HUES48 (cell line): ENCODE measurements at regions not wholly inside any gene's neighbourhood (a gene's known extent, or its start where the extent isn't known, plus 50 kb on each side); places are given as distances from the start of the nearest gene placed in this dataset.

ENCODE experiments used
- H3K27ac ChIP-seq: one replicate; pipeline ENCODE4 v1.7.0; 2013; ENCODE audit warnings: low read depth, low read length, inconsistent platforms
- H3K27me3 ChIP-seq: 2 replicates; pipeline ENCODE4 v1.6.1; 2013; ENCODE audit warnings: mild to moderate bottlenecking, low read length; ENCODE audit not compliant: control insufficient read depth, insufficient read depth
- H3K36me3 ChIP-seq: 2 replicates; pipeline ENCODE4 v1.6.1; 2013; ENCODE audit warnings: low read length; ENCODE audit not compliant: control insufficient read depth, insufficient read depth
- H3K4me1 ChIP-seq: 2 replicates; pipeline ENCODE4 v1.6.1; 2013; ENCODE audit warnings: mild to moderate bottlenecking, low read length; ENCODE audit not compliant: control insufficient read depth, insufficient read depth
- H3K4me3 ChIP-seq: 2 replicates; pipeline ENCODE4 v1.5.1; 2013; ENCODE audit warnings: mild to moderate bottlenecking, low read depth, low read length
- H3K9ac ChIP-seq: 2 replicates; pipeline ENCODE4 v1.6.1; 2013; ENCODE audit warnings: mild to moderate bottlenecking, low read depth, low read length, moderate library complexity
- H3K9me3 ChIP-seq: 2 replicates; pipeline ENCODE4 v1.6.1; 2013; ENCODE audit warnings: low read length; ENCODE audit not compliant: control insufficient read depth, insufficient read depth

- no peak overlapping the region for H3K4me3 ChIP-seq
- no peaks in the 10 kb centered on the region for H3K9me3 ChIP-seq
- no peak overlapping the region for H3K27ac ChIP-seq
- H3K36me3 ChIP-seq: no peaks in the 10 kb centered on the region
- no peaks in the 10 kb centered on the region for H3K27me3 ChIP-seq
- no peaks in the 10 kb centered on the region for H3K4me1 ChIP-seq
- no peak overlapping the region for H3K9ac ChIP-seq
Observed at GRCh38 chr20:40591119-40591518, 97.9 kb downstream of the MAFB start.

DNA sequence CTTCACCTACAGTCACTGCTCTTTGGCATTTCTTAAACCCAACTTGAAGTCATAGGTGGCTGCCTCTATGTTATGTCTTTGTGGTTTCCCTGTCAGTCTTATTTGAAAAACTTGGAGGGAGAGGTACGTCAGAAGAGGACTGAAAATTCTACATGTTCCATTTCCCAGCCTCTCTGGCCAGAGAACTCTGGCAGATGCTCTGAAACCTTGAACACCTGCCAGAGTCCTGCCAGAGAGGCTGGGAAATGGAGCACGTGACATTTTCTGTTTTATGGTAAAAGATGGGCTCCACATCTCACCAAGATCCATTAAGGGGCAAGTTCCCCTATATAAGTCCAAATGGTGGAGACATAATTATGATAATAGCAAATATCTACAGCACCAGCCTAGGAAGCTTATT is 99.5 kb downstream of the MAFB start:
- no peak overlapping the region for H3K4me3 ChIP-seq
- H3K27ac ChIP-seq: no peak overlapping the region
- no peaks in the 10 kb centered on the region for H3K36me3 ChIP-seq
- no peaks in the 10 kb centered on the region for H3K4me1 ChIP-seq
- no peaks in the 10 kb centered on the region for H3K27me3 ChIP-seq
- no peaks in the 10 kb centered on the region for H3K9me3 ChIP-seq
- no peak overlapping the region for H3K9ac ChIP-seq

- H3K9ac ChIP-seq: no peak overlapping the region
- H3K36me3 ChIP-seq: no peaks in the 10 kb centered on the region
- H3K4me1 ChIP-seq: no peaks in the 10 kb centered on the region
- H3K4me3 ChIP-seq: no peak overlapping the region
- H3K27me3 ChIP-seq: no peaks in the 10 kb centered on the region
- H3K27ac ChIP-seq: no peak overlapping the region
- no peaks in the 10 kb centered on the region for H3K9me3 ChIP-seq
Observed at GRCh38 chr20:40588891-40589290, 100.1 kb downstream of the MAFB start.

- Histone ChIP-seq H3K27ac (no peak overlapping the region), H3K9me3 (no peaks in the 10 kb centered on the region)
Observed at GRCh38 chr20:40587038-40587437, 102.0 kb downstream of the MAFB start.

DNA sequence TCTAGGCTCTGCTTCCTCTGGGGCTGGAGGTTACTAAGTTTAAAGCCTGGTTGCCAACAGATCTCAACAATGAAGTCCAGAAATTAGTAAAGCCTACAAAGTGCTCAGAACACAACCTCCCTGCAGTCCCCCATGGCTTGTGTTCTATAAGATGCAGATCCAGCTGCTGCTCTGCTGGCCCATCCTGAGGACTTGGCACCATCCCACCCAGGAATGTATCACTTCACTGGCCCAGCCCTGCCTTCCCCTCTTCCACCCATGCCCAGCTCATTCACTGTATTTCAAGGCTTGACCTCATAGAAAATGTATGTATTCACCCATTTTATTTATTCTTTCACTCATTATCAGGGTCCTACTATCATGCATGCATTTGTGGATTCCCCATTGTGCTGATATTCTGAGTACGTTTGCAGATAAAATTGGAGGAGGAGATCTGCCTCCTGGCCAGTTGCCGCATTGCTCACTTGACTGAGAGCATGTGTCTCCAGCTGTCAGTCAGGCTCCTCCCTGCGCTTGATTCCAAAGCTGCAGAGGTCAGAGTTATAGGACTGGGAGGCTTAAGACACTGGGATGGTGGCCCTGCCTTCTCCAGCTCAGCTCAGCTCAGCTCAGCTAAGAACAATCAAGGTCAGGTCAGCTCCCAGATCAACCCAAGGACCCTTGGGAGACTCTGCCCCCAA is 104.8 kb downstream of the MAFB start:
- Histone ChIP-seq H3K4me1 (no peaks in the 10 kb centered on the region), H3K9me3 (no peaks in the 10 kb centered on the region), H3K4me3 (no peak overlapping the region), H3K27ac (no peak overlapping the region), H3K27me3 (no peaks in the 10 kb centered on the region), H3K9ac (no peak overlapping the region), H3K36me3 (no peaks in the 10 kb centered on the region)

More at GRCh38 chr20:40587038-40587437, 102.0 kb downstream of the MAFB start:
- Histone ChIP-seq H3K4me1 (no peaks in the 10 kb centered on the region), H3K9ac (no peak overlapping the region), H3K27me3 (no peaks in the 10 kb centered on the region), H3K4me3 (no peak overlapping the region), H3K36me3 (no peaks in the 10 kb centered on the region)

GRCh38 chr20:40583636-40584035 is 105.4 kb downstream of the MAFB start:
- no peaks in the 10 kb centered on the region for H3K27me3 ChIP-seq
- no peak overlapping the region for H3K4me3 ChIP-seq
- H3K9ac ChIP-seq: no peak overlapping the region
- H3K4me1 ChIP-seq: no peaks in the 10 kb centered on the region
- H3K9me3 ChIP-seq: no peaks in the 10 kb centered on the region
- no peak overlapping the region for H3K27ac ChIP-seq
- H3K36me3 ChIP-seq: no peaks in the 10 kb centered on the region

DNA sequence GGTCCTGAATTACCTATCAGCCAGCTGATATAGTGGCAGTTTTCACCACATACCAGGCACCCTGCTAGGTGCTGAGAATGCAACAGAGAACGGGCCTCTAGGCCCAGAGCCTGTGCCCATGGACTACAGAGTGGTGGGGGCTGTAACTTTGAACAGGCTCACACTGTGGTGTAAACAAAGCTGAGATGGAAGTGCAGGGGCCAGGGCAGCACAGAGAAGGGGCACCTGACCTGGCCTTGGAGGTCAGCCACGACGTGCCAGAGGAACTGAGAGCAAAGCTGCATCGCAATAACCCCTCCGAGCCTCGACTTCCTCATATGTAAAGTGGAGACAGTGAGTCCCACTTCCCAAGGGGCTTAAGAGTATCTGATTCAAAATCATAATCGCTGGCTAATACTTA is 105.8 kb downstream of the MAFB start:
- no peak overlapping the region for H3K27ac ChIP-seq
- no peak overlapping the region for H3K9ac ChIP-seq
- H3K36me3 ChIP-seq: no peaks in the 10 kb centered on the region
- H3K4me3 ChIP-seq: no peak overlapping the region
- no peaks in the 10 kb centered on the region for H3K27me3 ChIP-seq
- H3K4me1 ChIP-seq: no peaks in the 10 kb centered on the region
- no peaks in the 10 kb centered on the region for H3K9me3 ChIP-seq

DNA sequence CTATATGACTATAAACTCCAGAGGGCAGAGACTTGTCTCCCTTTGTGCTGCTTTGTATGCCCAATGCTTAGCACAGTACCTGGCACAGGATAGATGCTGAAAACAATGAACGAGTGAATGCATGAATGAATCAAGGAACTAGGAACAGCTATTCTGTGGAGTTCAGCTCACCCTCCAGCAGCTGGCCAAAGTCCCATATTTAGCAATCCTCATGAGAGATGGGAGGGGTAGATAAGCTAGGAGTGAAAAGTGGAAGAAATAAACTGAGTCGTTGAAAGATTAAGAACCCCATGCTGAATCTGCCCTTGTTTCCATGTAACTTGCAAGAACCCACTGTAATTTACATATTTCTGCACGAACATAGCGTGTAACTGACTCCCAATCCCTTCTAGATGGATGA is 106.5 kb downstream of the MAFB start:
- H3K36me3 ChIP-seq: no peaks in the 10 kb centered on the region
- H3K4me3 ChIP-seq: no peak overlapping the region
- H3K27me3 ChIP-seq: no peaks in the 10 kb centered on the region
- no peak overlapping the region for H3K27ac ChIP-seq
- no peak overlapping the region for H3K9ac ChIP-seq
- H3K4me1 ChIP-seq: no peaks in the 10 kb centered on the region
- H3K9me3 ChIP-seq: no peaks in the 10 kb centered on the region

DNA sequence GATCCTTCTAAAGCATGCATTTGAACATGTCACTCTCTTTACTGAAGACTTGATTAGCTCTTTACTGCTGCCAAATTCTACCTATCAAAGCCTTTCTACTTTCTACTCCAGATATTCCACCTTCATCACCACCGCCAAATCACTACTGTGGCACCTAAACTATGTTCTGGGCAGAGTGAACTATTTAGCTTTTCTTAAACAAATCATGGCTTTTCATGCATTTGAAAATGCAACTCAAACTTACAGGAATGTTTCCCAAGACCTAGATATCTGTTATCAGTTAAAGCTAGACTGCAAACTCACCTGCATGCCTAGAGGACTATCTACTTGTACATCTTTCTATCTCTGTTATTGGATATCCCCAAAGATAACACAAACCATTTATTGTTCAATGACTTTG is 109.3 kb downstream of the MAFB start:
- no peaks in the 10 kb centered on the region for H3K36me3 ChIP-seq
- H3K4me1 ChIP-seq: no peaks in the 10 kb centered on the region
- no peak overlapping the region for H3K27ac ChIP-seq
- no peaks in the 10 kb centered on the region for H3K9me3 ChIP-seq
- no peak overlapping the region for H3K9ac ChIP-seq
- no peak overlapping the region for H3K4me3 ChIP-seq
- H3K27me3 ChIP-seq: no peaks in the 10 kb centered on the region

DNA sequence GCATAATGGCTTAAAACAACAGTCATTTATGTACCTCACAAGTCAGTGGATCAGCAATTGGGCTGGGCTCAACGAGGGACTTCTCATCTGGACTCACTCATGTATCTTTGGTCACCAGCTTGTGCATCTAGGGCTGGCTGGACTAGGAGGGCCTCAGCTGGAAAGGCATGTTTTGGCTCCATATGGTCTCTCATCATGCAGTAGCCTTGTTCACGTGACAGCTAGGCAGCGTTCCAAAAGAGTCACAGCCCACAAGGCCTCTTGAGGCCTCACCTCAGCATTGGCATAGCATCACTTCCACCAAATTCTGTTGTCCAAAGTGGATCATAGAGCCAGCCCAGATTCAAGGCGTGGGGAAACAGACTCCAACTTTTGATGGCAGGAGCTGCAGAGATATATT is 110.1 kb downstream of the MAFB start:
- Histone ChIP-seq H3K27me3 (no peaks in the 10 kb centered on the region), H3K27ac (no peak overlapping the region)

GRCh38 chr20:40575851-40576250 is 113.2 kb downstream of the MAFB start:
- H3K27me3 ChIP-seq: no peaks in the 10 kb centered on the region
- no peak overlapping the region for H3K4me3 ChIP-seq
- no peak overlapping the region for H3K27ac ChIP-seq
- no peak overlapping the region for H3K9ac ChIP-seq
- no peaks in the 10 kb centered on the region for H3K36me3 ChIP-seq
- no peaks in the 10 kb centered on the region for H3K4me1 ChIP-seq
- no peaks in the 10 kb centered on the region for H3K9me3 ChIP-seq

More for the DNA sequence above, 110.1 kb downstream of the MAFB start:
- Histone ChIP-seq H3K4me3 (no peak overlapping the region), H3K9me3 (no peaks in the 10 kb centered on the region), H3K4me1 (no peaks in the 10 kb centered on the region), H3K36me3 (no peaks in the 10 kb centered on the region), H3K9ac (no peak overlapping the region)
